ENCODE measurements at regions not wholly inside any gene's neighbourhood (a gene's known extent, or its start where the extent isn't known, plus 50 kb on each side); places are given as distances from the start of the nearest gene placed in this dataset.

DNA sequence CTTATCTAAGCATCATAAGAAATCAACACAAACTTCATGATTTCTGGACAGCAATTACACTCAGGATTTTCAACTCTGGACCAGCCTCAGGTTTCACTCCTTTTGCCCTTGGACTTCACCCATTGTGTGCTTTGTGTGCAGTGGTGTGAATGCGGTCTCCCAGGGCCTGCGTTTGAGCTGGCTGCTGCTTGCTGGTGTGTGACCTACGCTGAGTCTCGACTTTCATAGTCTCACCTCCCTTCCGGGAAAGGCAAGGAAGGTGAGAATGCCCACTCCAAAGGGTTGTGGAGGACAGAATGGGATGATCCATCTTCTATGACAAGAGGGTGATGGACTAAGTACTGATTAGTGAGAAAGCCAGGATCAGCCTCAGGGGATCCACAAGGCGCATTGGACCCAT is 228.8 kb downstream of the C12orf75 start:
- in situ Hi-C loops (cut with HindIII; ENCODE audit: low pct_unique_long_range_greater_than_20kb, low sequenced_read_pairs) = no loop called here
- DNase-seq (ENCODE audit: low read depth) = no peak

DNA sequence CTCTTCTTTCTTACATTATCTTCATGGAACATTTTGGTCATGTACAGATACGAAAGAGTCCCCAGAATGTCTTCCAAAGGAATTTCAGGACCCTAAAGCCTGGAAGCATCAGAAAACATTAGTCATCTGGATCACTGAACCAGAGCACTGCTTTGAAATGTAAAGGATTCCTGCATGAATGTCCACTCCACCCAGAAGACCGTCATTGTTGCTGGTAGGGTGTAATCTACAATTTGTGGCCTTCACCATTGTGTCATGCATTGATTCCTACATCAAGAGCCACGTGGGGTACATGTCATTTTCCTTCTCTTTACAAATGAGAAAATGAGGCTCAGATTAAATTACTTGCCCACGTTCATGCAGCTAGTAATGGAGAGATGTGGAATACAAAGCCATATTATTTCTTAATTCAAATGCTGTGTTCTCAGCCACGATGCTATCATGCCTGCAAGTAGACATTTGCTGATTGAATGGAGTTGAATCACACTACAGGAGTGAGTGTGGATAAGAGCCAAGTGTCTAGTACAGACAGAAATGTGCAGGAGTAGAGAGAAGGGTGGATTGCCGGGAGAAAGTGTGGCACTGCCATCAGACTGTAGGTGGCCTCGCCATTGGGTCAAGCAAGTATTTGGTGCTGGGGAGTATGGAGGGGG is 231.2 kb downstream of the C12orf75 start:
- peak; percentile 21 for DNase-seq (ENCODE audit: low read depth)
- in situ Hi-C loops (cut with HindIII; ENCODE audit: low pct_unique_long_range_greater_than_20kb, low sequenced_read_pairs) = no loop called here

DNA sequence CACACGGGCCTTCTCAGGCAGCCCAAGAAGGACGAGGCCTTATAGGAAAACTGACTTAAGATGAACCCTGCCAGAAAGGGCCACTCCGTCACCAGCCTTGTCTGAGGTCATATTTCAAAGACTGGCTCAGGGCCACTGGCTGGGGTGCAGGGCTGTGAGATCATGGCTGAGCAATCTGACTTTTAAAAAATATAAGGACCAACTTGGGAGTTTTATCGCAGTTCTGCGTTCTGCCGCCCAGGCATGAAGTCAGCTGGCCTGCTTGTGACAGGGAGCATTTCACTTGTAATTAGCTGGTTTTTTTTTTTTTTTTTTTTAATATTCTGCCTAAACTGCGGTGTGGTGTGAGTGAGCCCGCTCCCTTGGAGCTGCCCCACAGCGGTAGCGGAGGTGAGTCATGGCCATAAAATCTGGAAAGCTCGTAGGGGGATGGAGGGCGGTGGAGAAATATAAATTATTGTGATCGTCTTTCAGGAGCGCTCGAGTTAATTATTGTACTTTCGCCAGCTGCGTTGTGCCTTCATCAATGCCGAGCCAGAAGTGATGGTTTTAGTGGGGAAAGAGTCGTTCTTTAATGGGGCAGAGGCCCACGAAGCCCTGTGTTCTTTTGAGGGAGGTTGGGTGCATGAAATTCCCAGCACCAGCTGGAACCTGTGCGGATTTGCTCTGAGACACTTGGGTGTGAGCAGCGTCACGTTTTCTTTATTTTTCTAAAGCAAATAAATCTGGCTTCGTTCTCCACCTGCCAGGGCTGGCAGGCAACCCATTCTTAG is 231.9 kb downstream of the C12orf75 start:
- in situ Hi-C loops (cut with HindIII; ENCODE audit: low pct_unique_long_range_greater_than_20kb, low sequenced_read_pairs) = no loop called here
- peak; percentile 88 for DNase-seq (ENCODE audit: low read depth)

DNA sequence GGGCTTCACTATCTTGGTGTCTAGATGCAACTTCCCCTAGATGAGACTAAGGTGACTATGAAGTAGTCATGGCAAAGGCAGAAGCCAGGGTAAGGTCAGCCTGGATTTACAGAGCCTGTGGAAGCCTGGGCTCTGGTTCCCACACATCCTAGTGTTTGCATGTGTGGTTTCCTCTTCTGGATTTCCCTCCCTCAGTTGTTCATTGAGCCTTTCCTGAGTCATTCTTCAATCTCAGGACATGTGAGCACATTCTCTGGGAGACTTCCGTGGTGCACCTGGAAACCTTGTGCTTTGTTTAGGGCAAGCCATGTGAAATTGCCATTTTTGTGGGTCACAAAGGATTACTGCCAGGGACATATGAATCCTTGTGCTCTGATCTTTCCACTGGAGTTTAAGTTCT is 236.6 kb downstream of the C12orf75 start:
- in situ Hi-C loops (cut with HindIII; ENCODE audit: low pct_unique_long_range_greater_than_20kb, low sequenced_read_pairs) = no loop called here
- DNase-seq (ENCODE audit: low read depth) = no peak

DNA sequence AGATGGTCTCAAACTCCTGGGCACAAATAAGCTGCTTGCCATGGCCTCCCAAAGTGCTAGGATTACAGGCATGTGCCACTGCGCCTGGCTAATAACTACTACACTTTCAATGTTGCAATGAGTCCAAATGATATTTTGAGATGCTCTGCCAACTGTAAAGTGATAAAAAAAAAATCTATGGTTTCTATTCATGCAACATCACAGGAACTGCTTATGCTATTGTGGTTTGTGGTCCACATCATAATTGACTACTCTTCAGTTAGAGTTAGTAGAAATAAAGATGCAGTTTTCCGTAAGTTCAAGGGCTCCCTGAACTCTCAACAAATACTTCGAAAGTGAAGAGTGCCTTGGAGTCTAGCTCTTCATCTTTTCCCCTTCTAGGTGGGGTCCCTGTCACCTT is 239.4 kb downstream of the C12orf75 start:
- in situ Hi-C loops (cut with HindIII; ENCODE audit: low pct_unique_long_range_greater_than_20kb, low sequenced_read_pairs) = no loop called here
- DNase-seq (ENCODE audit: low read depth) = no peak

DNA sequence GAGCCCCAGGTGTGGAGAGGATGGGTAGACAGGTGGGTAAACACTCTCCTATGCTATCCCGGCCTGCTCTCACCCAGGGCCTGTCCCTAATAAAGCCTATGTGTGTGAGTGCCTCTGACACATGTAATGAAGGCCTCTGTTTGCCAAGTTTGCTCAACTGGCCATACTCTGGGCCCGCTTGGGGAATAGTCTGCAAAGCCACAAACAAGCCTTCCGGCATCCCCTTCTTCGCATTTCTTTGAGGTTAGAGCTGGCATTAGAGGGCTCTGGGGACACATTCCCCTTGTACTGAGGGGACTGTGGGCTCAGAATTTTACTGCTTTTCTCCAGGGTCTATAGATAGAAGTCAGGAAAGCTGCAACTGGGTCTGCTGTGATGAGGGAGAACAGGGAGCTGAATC is 240.5 kb downstream of the C12orf75 start:
- in situ Hi-C loops (cut with HindIII; ENCODE audit: low pct_unique_long_range_greater_than_20kb, low sequenced_read_pairs) = no loop called here
- no peak for DNase-seq (ENCODE audit: low read depth)

DNA sequence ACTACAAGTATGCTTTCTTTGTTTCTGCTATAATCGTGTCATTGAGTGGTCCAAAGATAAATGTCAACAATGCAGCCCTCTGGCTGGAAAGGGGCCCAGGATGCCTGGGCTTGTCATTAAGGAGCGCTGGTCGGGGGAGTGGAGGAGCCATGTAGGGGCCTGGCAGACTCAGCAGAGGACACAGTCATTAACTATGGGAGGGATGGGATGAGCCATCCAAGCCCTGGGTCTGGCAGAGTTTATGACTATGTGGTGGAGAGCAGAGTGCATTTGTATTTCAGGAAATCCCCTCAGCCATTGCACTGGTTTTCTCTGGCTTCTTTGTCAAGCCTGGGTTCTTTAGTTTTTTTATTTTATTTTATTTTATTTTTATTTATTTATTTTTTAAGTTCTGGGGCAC is 243.1 kb downstream of the C12orf75 start:
- in situ Hi-C loops (cut with HindIII; ENCODE audit: low pct_unique_long_range_greater_than_20kb, low sequenced_read_pairs) = no loop called here
- DNase-seq (ENCODE audit: low read depth) = no peak

DNA sequence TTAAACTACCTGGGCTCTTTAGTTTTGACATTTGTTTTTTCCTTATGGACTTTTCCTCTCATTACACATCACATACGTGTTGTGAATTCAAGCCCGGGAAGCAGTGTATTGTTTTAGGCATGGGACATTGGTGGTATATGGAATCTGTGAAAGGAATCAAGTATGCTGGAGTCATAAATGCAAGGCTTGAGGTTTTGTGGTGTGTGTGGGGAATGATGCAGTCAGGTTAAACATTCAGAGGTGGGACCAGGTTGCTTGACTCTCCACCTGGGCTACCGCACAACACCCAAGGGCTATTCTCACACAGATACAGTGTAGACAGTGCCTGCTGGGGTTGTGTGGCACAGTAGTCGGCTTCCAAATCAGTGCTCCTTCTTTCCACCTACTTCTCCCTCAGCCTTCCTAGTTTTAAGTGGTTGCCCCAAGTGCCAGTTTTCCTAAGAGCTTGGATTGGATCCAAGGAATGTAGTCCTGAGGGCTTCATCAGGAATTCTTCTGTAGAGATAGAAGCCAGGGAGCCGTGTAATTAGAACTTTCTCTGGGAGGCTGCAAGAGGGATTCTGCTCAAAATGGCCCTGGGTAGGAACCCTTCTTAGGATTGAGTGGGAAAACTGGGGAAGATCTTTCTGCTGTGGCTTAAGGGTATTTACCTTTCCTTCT is 243.7 kb downstream of the C12orf75 start:
- in situ Hi-C loops (cut with HindIII; ENCODE audit: low pct_unique_long_range_greater_than_20kb, low sequenced_read_pairs) = no loop called here
- no peak for DNase-seq (ENCODE audit: low read depth)

DNA sequence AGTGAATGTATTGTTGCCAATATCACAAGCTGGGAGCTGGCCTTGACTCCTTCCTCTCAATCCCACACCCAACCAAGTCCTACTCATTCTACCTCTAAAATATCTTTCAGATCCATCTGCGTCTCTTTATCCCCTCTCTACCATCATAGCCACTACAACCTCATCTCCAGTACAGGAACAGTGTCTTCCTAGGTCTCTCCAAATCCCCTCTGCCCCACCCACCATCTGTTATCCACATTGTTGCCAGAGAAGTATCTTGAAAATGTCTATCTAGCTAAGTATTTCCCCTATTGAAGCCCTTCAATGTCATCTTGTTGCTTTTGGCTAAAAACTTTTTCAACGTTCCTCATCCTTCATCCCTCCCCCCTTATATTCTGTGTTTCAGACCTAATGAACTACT is 244.7 kb downstream of the C12orf75 start:
- in situ Hi-C loops (cut with HindIII; ENCODE audit: low pct_unique_long_range_greater_than_20kb, low sequenced_read_pairs) = no loop called here
- DNase-seq (ENCODE audit: low read depth) = no peak

DNA sequence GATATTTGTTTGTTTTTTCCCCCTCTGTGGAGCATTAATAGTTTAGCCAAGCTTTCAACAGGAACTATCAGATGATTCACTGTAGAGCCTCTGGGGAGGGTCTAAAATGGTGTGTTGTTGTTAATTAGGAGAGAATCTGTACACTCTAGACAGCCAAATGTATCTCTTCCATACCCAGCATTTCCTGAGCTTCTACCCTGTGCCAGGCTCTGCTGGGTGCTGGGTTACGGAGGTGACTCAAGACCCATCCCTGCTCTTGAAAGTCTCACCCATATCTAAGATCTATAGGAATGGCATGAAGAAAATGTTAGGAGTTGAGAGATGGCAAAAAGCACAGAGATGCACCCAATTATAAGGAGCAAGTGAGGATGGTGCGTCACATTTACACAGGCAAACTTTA is 245.8 kb downstream of the C12orf75 start:
- in situ Hi-C loops (cut with HindIII; ENCODE audit: low pct_unique_long_range_greater_than_20kb, low sequenced_read_pairs) = no loop called here
- no peak for DNase-seq (ENCODE audit: low read depth)

DNA sequence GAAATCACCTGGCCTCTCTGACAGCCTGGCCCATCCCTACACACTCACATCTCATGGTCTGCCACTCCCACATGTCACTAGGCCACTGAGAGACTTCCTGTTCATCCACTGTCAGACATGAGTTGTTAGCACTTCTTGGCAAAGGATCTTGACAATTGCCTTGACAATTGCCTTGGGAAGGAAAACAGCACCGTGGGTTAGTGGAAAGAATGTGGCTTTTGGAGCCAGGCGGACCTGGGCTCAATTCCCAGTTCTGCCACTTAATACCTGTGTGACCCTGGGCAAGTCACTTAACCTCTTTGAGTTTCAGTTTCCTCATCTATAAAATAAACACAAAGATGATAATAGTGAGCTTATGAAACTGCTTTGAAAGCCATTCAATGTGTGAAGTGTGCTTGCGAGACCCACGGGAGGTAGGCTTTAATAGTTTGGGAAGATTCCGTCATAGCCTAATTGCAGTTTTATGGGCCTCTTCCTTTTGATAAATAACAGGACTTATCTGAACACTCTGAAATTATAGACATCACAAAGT is 250.4 kb downstream of the C12orf75 start:
- DNase-seq (ENCODE audit: low read depth) = no peak
- in situ Hi-C loops (cut with HindIII; ENCODE audit: low pct_unique_long_range_greater_than_20kb, low sequenced_read_pairs) = no loop called here

DNA sequence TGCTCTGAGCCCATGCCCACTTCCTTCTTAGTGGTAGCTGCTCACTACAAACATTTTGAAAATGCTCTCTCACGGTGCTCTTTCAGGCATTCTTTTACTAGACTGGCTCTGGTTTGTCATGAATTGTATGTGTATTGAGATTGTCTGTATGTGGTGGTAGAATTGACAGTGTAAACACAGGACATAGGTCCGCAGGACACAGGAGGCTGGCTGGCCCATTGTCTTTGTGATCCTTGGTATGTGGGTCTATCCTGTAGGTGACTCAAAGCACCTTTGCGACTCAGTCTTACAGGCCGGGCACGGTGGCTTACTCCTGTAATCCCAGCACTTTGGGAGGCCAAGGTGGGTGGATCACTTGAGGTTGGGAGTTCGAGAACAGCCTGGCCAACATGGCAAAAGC is 250.9 kb downstream of the C12orf75 start:
- in situ Hi-C loops (cut with HindIII; ENCODE audit: low pct_unique_long_range_greater_than_20kb, low sequenced_read_pairs) = no loop called here
- no peak for DNase-seq (ENCODE audit: low read depth)

DNA sequence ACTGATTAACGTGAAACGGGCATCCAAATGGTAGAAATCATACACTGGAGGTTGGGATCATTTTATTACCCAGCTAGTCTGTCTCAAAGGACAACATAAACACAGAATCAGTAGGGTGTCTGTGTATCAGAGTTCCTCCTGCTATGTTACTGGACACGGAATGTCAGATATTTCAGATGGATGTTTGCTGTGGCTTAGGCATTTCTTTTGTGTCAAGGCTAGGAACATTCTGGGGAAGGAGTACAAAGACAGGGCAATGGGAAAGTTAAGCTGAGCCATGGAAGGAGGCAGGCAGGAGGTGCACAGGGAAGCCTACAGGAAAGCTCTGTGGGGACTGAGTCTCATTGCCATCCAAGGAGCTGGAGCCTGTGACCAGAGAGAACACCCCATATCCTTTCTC is 254.6 kb downstream of the C12orf75 start:
- in situ Hi-C loops (cut with HindIII; ENCODE audit: low pct_unique_long_range_greater_than_20kb, low sequenced_read_pairs) = no loop called here
- no peak for DNase-seq (ENCODE audit: low read depth)

DNA sequence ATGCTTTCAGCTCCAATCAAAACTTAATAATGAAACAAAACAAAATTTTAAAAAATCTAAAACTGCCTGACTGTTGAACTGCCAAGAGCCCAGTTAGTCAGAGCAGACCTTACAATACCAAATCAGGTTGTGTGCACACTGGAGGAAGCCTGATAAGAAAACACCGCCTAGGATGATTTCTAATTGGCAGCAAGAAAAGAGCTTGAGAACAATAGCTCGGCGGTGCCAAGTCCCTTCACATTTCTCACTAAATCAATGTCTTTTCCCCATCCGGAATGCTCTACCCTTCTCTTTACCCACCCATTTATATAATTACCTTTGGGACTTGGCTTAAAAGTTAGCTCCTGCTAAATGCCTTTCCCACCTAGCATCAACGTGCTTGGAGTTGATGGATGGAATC is 256.7 kb downstream of the C12orf75 start:
- in situ Hi-C loops (cut with HindIII; ENCODE audit: low pct_unique_long_range_greater_than_20kb, low sequenced_read_pairs) = no loop called here
- DNase-seq (ENCODE audit: low read depth) = no peak

DNA sequence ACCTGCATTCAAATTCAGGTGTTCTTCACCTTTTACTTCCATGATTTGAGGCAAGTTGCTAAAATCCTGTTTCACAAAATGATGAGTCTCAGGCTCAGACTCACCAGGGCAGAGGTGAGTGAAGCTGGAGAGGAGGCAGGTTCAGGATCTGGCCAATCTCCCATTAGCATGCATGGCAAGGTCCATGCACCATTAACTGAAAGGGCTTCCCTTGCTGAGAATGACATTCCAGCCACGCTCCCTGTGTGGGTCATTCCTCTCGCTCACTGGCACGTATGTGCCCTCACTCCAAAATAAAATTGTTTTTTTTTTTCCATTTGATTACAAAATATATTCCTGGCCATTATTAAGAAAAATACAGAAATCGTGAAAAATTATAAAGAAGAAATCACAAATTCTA is 257.6 kb downstream of the C12orf75 start:
- in situ Hi-C loops (cut with HindIII; ENCODE audit: low pct_unique_long_range_greater_than_20kb, low sequenced_read_pairs) = no loop called here

DNA sequence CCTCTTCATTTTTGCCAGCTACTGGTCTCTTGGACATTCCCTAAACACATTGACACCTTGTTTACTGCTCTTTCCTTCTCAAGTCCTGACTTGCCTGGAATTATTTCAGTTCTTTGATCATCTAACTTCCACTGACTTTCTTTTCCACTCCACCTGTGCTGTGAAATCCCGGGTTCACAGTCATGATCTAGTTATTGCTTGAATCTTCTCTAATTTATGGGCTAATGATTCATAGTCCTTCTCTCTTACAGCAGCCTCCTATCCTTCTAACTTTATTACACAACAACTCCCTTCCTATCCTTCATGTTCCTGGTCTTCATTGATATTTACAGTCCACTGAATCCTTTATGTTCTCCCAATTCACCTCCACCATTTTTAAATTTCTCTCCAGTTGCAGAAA is 260.1 kb downstream of the C12orf75 start:
- in situ Hi-C loops (cut with HindIII; ENCODE audit: low pct_unique_long_range_greater_than_20kb, low sequenced_read_pairs) = no loop called here
- DNase-seq (ENCODE audit: low read depth) = no peak

More for the DNA sequence above, 257.6 kb downstream of the C12orf75 start:
- no peak for DNase-seq (ENCODE audit: low read depth)

DNA sequence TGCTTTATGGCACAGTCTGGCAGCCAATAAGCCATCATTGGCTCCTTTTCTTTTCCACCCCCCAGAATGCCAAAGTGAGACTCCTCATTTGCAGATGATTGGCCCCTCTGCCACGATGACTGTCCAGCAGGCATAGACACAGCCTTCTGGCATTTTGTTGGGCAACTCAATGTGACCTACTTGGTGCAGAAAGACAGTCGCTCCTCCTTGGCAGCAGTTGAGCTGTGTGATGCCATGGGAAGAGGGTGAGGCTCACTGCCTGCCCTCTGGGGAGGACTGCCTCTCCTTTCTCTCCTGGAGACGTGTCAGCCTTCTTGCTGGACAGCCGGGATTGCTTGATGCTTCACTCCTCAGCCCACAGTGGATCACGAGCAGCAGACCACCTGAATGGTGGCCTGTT is 264.9 kb downstream of the C12orf75 start:
- in situ Hi-C loops (cut with HindIII; ENCODE audit: low pct_unique_long_range_greater_than_20kb, low sequenced_read_pairs) = no loop called here
- no peak for DNase-seq (ENCODE audit: low read depth)

DNA sequence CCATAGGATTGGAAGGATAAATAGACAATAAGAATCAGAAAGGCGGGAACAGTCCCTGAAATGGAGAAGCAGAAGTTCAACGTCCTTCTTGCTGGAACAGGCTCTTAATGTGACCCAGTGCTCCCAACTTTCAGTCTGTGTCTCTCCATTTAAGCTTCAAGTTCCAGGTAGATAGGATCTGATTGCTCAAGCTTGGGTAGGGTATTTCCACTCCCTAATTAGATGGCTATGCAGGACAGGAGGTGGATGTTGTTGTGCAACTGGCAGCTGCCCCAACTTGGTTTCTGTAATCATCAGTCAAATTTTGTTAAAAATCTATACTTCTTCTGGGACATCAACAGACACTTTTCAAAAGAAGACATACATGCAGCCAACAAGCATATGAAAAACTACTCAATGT is 266.2 kb downstream of the C12orf75 start:
- DNase-seq (ENCODE audit: low read depth) = no peak
- in situ Hi-C loops (cut with HindIII; ENCODE audit: low pct_unique_long_range_greater_than_20kb, low sequenced_read_pairs) = no loop called here

DNA sequence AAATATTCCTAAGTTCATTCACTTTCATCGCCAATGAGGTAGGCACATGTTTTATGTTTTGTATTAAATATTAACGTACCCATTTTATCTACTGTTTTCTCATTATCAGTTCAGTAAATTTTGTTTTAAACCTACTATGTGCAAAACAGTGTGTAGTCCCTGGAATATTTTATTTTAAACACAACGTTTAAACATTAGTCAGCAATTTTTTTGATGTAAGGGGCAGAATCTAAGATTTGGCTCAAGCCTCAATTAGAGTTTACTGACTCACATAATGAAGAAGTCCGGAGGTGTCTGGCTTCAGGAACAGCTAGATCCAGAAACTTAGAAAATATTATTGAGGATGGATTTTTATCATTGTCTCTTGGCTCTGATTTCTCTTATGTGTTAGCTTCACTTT is 267.5 kb downstream of the C12orf75 start:
- in situ Hi-C loops (cut with HindIII; ENCODE audit: low pct_unique_long_range_greater_than_20kb, low sequenced_read_pairs) = no loop called here
- DNase-seq (ENCODE audit: low read depth) = no peak

Data from Caki2 (cell line).